Activated T-cell treated with anti-CD3 and anti-CD28 coated beads, Interleukin-2, amount 50 U/mL, for 24 hours (primary cell): ENCODE measurements at regions not wholly inside any gene's neighbourhood (a gene's known extent, or its start where the extent isn't known, plus 50 kb on each side); places are given as distances from the start of the nearest gene placed in this dataset.

Source experiments
- DNase-seq: peaks from one replicate; pipeline ENCODE4 v3.0.0-alpha.2; 2020
- H3K27ac Mint-ChIP-seq: 2 replicates; pipeline ENCODE4 v1.8.0; 2020; ENCODE audit warnings: mild to moderate bottlenecking, mixed read lengths
- H3K27me3 Mint-ChIP-seq: 2 replicates; pipeline ENCODE4 v1.8.0; 2020; ENCODE audit warnings: mixed read lengths
- H3K36me3 Mint-ChIP-seq: 2 replicates; pipeline ENCODE4 v1.8.0; 2020; ENCODE audit warnings: low read depth, mixed read lengths
- H3K4me1 Mint-ChIP-seq: 2 replicates; pipeline ENCODE4 v1.8.0; 2020; ENCODE audit warnings: low read depth, mixed read lengths
- H3K4me3 Mint-ChIP-seq: 2 replicates; pipeline ENCODE4 v1.8.0; 2020; ENCODE audit warnings: mild to moderate bottlenecking, moderate library complexity, mixed read lengths
- H3K9me3 Mint-ChIP-seq: 2 replicates; pipeline ENCODE4 v1.8.0; 2020; ENCODE audit warnings: mixed read lengths

- no peaks in the 10 kb centered on the region for H3K9me3 Mint-ChIP-seq
- H3K27ac Mint-ChIP-seq, result no peak overlapping the region
- no peaks in the 10 kb centered on the region for H3K36me3 Mint-ChIP-seq
- DNase-seq, result no peak
- H3K4me3 Mint-ChIP-seq, result no peak overlapping the region
- H3K27me3 Mint-ChIP-seq, result peaks cover 5% of the 10 kb centered on the region
- no peaks in the 10 kb centered on the region for H3K4me1 Mint-ChIP-seq
Observed at GRCh38 chr10:130726996-130727725, 584.4 kb downstream of the TCERG1L start.

GRCh38 chr10:130727766-130728490 lies 583.6 kb downstream of the TCERG1L start:
- no peak for DNase-seq
- Mint-ChIP-seq H3K4me3 (no peak overlapping the region), H3K4me1 (no peaks in the 10 kb centered on the region), H3K36me3 (no peaks in the 10 kb centered on the region), H3K27ac (no peak overlapping the region), H3K9me3 (no peaks in the 10 kb centered on the region), H3K27me3 (peaks cover 5% of the 10 kb centered on the region)

GRCh38 chr10:130728531-130729215 lies 582.8 kb downstream of the TCERG1L start:
- H3K36me3 Mint-ChIP-seq, result no peaks in the 10 kb centered on the region
- DNase-seq, result no peak

GRCh38 chr10:130729876-130730275 lies 581.6 kb downstream of the TCERG1L start:
- no peak for DNase-seq
- H3K36me3 Mint-ChIP-seq, result no peaks in the 10 kb centered on the region
- no peaks in the 10 kb centered on the region for H3K9me3 Mint-ChIP-seq
- no peak overlapping the region for H3K4me3 Mint-ChIP-seq
- H3K27ac Mint-ChIP-seq, result no peak overlapping the region
- no peaks in the 10 kb centered on the region for H3K4me1 Mint-ChIP-seq
- H3K27me3 Mint-ChIP-seq, result peaks cover 5% of the 10 kb centered on the region

More at GRCh38 chr10:130728531-130729215, 582.8 kb downstream of the TCERG1L start:
- H3K4me3 Mint-ChIP-seq, result no peak overlapping the region
- no peaks in the 10 kb centered on the region for H3K4me1 Mint-ChIP-seq
- H3K9me3 Mint-ChIP-seq, result no peaks in the 10 kb centered on the region
- H3K27ac Mint-ChIP-seq, result no peak overlapping the region
- H3K27me3 Mint-ChIP-seq, result peaks cover 5% of the 10 kb centered on the region

GRCh38 chr10:130737186-130737585 lies 574.3 kb downstream of the TCERG1L start:
- no peak overlapping the region for H3K27ac Mint-ChIP-seq
- H3K4me1 Mint-ChIP-seq, result no peaks in the 10 kb centered on the region
- H3K9me3 Mint-ChIP-seq, result no peaks in the 10 kb centered on the region
- no peaks in the 10 kb centered on the region for H3K36me3 Mint-ChIP-seq
- DNase-seq, result no peak
- H3K27me3 Mint-ChIP-seq, result no peaks in the 10 kb centered on the region
- H3K4me3 Mint-ChIP-seq, result no peak overlapping the region

GRCh38 chr10:130737621-130738020 lies 573.9 kb downstream of the TCERG1L start:
- no peaks in the 10 kb centered on the region for H3K9me3 Mint-ChIP-seq

DNA sequence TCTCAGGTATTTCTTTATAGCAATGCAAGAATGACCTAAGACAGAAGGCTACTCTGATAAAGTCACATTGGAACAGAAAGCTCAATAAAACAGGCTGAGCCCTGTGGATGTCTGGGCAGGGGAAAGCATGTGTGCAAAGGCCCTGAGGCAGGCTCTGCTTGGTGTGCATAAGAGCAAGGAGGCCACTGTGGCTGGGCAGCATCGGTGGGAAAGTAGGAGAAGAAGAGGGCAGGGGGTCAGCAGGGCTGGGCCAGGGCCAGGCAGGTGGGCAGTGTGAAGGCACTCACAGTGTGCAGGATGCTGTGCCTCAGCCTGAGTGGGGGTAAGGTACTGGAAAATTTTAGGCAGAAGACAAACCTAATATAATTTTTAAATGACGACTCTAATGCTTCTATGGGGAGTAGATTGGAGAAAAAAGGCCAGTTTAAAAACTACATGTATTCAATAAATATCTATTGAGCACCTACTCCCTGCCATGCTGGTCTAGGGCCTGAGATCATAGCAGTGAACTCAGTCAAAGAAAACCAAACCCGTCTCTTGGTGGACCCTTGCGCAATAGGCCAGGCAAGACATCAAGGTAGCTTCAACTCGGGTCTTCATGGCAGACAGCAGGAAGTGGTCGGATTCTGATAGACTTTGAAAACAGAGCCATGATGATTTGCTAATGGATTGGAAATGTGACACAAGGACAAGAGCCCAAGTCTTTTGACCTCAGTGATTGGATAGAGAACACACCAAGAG lies 572.3 kb downstream of the TCERG1L start:
- no peak overlapping the region for H3K27ac Mint-ChIP-seq

More at GRCh38 chr10:130737621-130738020, 573.9 kb downstream of the TCERG1L start:
- peak; percentile 3 for DNase-seq
- Mint-ChIP-seq H3K36me3 (no peaks in the 10 kb centered on the region), H3K27ac (no peak overlapping the region), H3K4me1 (no peaks in the 10 kb centered on the region), H3K27me3 (no peaks in the 10 kb centered on the region), H3K4me3 (no peak overlapping the region)

GRCh38 chr10:130739757-130740145 lies 571.8 kb downstream of the TCERG1L start:
- H3K36me3 Mint-ChIP-seq, result no peaks in the 10 kb centered on the region
- no peak overlapping the region for H3K4me3 Mint-ChIP-seq
- no peaks in the 10 kb centered on the region for H3K9me3 Mint-ChIP-seq
- no peaks in the 10 kb centered on the region for H3K4me1 Mint-ChIP-seq
- no peaks in the 10 kb centered on the region for H3K27me3 Mint-ChIP-seq
- DNase-seq, result peak; percentile 3
- H3K27ac Mint-ChIP-seq, result no peak overlapping the region

More for the DNA sequence above, 572.3 kb downstream of the TCERG1L start:
- H3K36me3 Mint-ChIP-seq, result no peaks in the 10 kb centered on the region
- H3K4me1 Mint-ChIP-seq, result no peaks in the 10 kb centered on the region
- H3K4me3 Mint-ChIP-seq, result no peak overlapping the region
- no peaks in the 10 kb centered on the region for H3K9me3 Mint-ChIP-seq
- no peaks in the 10 kb centered on the region for H3K27me3 Mint-ChIP-seq
- peak; percentile 3 for DNase-seq

GRCh38 chr10:130740166-130740565 lies 571.4 kb downstream of the TCERG1L start:
- H3K27ac Mint-ChIP-seq, result no peak overlapping the region
- H3K27me3 Mint-ChIP-seq, result no peaks in the 10 kb centered on the region
- H3K9me3 Mint-ChIP-seq, result no peaks in the 10 kb centered on the region
- no peaks in the 10 kb centered on the region for H3K4me1 Mint-ChIP-seq
- no peak overlapping the region for H3K4me3 Mint-ChIP-seq
- no peaks in the 10 kb centered on the region for H3K36me3 Mint-ChIP-seq
- DNase-seq, result no peak

DNA sequence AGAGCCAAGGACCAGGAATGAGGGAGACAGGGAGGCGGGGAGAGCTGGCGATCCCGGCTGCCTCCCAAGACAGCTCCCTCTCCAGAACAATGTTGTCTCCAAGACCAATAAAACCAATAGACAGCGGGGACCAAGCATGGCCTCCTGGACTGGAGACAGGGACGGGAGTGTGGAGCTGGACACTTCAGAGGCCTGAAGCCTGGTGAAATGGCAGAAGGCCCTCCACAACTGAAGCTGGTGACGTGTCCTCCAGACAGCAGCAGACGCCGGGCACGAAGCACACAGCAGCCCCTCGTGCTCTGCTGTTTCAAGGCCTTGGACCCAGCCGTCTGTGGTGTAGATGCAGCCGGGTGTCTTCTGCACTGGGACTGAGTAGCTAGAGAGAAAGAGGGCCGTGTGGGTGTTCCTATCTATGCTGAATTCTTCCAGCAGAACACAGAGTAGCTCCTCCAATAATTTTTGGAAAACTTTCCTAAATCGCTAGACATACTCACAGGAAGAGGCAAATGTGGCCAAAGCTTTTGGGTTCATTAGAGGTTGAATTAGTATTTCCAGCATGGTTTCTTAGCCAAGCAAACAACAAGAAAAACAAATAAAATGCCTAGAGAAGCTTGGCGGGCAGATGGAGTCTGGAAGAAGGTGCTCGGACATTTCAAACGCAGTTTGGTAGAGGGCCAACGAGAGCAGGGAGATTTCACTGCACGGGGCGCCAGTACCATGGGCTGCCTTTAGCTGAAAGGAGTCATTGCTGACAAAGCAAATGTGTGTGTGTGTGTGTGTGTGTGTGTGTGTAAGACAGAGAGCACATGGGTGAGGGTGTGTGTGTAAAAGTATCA lies 570.4 kb downstream of the TCERG1L start:
- no peak for DNase-seq
- H3K9me3 Mint-ChIP-seq, result no peaks in the 10 kb centered on the region
- H3K27ac Mint-ChIP-seq, result no peak overlapping the region
- no peaks in the 10 kb centered on the region for H3K27me3 Mint-ChIP-seq
- H3K4me1 Mint-ChIP-seq, result no peaks in the 10 kb centered on the region
- H3K36me3 Mint-ChIP-seq, result no peaks in the 10 kb centered on the region
- no peak overlapping the region for H3K4me3 Mint-ChIP-seq

DNA sequence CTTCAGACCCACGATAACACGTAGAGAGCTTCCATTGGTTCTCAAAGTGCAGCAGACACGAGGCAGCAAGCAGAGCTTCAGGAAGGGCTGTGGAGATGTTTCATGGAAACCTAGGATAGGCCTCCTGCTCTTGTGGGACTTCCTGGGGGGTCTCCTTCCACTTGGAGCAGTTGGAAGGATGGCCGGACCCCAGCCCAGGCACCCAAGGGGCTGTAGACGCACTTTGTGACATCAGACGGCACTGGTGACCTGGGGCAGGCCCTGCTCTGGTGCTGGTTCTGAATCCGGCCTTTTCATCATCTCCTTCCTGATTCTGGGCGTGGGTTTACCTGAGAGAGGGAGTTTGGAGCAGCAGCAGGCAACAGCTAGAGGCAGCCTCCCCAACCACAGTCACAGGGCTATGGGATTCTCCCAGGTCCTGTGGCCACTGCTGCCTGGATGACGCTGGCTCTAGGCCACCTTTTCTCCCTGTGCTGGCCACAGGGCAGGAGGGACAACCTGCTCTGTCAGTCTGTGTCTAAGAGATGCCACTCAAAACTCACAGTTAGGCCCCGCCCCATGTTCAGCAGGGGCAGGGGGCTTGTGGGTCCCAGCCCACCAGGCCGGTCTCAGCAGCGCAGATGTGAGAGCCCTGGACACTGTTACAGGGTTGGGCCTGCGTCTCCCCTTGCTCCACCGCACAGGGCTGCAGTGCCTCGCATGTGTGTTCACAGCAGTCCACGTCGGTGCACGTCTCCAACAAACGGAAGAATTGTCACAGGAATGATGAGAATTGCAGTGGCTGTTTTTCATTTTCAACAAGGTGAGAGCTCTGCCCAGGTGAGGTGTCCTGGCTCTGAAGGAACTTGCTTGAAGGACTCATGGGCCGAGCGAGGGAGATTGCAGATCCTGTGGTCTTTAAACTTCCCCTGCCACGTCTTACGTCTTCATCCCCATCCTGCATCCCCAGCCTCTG lies 569.3 kb downstream of the TCERG1L start:
- no peak for DNase-seq
- no peaks in the 10 kb centered on the region for H3K4me1 Mint-ChIP-seq
- H3K4me3 Mint-ChIP-seq, result no peak overlapping the region
- no peaks in the 10 kb centered on the region for H3K9me3 Mint-ChIP-seq
- no peaks in the 10 kb centered on the region for H3K36me3 Mint-ChIP-seq
- no peak overlapping the region for H3K27ac Mint-ChIP-seq
- H3K27me3 Mint-ChIP-seq, result no peaks in the 10 kb centered on the region

- no peaks in the 10 kb centered on the region for H3K36me3 Mint-ChIP-seq
- H3K4me1 Mint-ChIP-seq, result no peaks in the 10 kb centered on the region
- H3K27me3 Mint-ChIP-seq, result no peaks in the 10 kb centered on the region
- no peaks in the 10 kb centered on the region for H3K9me3 Mint-ChIP-seq
- no peak overlapping the region for H3K27ac Mint-ChIP-seq
- DNase-seq, result no peak
- H3K4me3 Mint-ChIP-seq, result no peak overlapping the region
Observed at GRCh38 chr10:130742941-130743675, 568.4 kb downstream of the TCERG1L start.
